ENCODE measurements at regions not wholly inside any gene's neighbourhood (a gene's known extent, or its start where the extent isn't known, plus 50 kb on each side); places are given as distances from the start of the nearest gene placed in this dataset.
"Not testable (repeated sequence)": the region's sequence is repeated elsewhere in the genome, so short reads cannot be mapped to it uniquely, and the experiment has no call there.

DNA sequence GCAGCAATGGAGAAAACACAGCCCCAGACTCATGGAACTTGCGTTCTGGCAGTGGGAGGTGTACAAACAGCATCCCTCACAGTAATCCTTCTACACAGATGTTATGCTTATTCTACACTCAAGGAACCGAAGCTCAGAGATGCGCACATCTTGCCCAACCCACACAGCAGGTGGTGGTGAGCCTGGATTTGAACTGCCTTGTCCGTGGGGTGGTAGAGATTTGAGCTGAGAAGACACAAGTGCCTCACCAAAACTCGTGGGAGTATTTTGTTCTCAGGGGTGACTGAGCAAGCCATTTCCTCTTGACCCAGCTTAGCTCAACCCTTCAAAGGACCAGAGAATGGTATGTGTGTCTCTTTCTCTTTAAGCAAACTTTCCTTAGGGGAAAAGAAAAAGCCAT is 121.8 kb downstream of the NPIPB11 start:
- TF ChIP-seq POLR2AphosphoS5, POLR2A, EP300 (IDR thresholded peaks at IDR 0.05): not testable (repeated sequence)
- TF ChIP-seq, protein P1, sequence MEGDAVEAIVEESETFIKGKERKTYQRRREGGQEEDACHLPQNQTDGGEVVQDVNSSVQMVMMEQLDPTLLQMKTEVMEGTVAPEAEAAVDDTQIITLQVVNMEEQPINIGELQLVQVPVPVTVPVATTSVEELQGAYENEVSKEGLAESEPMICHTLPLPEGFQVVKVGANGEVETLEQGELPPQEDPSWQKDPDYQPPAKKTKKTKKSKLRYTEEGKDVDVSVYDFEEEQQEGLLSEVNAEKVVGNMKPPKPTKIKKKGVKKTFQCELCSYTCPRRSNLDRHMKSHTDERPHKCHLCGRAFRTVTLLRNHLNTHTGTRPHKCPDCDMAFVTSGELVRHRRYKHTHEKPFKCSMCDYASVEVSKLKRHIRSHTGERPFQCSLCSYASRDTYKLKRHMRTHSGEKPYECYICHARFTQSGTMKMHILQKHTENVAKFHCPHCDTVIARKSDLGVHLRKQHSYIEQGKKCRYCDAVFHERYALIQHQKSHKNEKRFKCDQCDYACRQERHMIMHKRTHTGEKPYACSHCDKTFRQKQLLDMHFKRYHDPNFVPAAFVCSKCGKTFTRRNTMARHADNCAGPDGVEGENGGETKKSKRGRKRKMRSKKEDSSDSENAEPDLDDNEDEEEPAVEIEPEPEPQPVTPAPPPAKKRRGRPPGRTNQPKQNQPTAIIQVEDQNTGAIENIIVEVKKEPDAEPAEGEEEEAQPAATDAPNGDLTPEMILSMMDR (IDR thresholded peaks at IDR 0.05) = not testable (repeated sequence)
